IMR-90 (cell line): ENCODE measurements at regions not wholly inside any gene's neighbourhood (a gene's known extent, or its start where the extent isn't known, plus 50 kb on each side); places are given as distances from the start of the nearest gene placed in this dataset.
"Not testable (repeated sequence)": the region's sequence is repeated elsewhere in the genome, so short reads cannot be mapped to it uniquely, and the experiment has no call there.

Experiments used
- ATAC-seq: fragments of 200-7000 bp; cut with Tn5 transposase; 2 replicates; pipeline ENCODE4 v1.9.1; 2020; ENCODE audit warnings: low read depth, mild to moderate bottlenecking, moderate library complexity
- BruUV-seq: library from RNA; stranded (reverse); fragments of 400-500 nt; replicated peaks from 2 replicates; lab custom pipeline; 2021; lab: Mats Ljungman, UMichigan
- CTCF ChIA-PET: fragments of 300-600 bp; formaldehyde crosslinking; extraction: SDS; loops from one replicate; lab custom pipeline; 2021; ENCODE audit warnings: antibody characterized with exemption; lab: Yijun Ruan, JAX
- POLR2A ChIA-PET: fragments of 300-600 bp; sonication (Branson Sonifier 250); formaldehyde crosslinking; loops from one replicate; lab custom pipeline; 2022; ENCODE audit warnings: antibody characterized with exemption; ENCODE audit not compliant: unreplicated experiment; lab: Charles Lee
- DNase-seq: peaks from one replicate; pipeline ENCODE4 v3.0.0; 2013
- H2AFZ ChIP-seq: replicated peaks from 2 replicates; pipeline ENCODE3; 2013; ENCODE audit warnings: low read length, mild to moderate bottlenecking; ENCODE audit not compliant: poor library complexity
- H2AK5ac ChIP-seq: 2 replicates; pipeline ENCODE4 v1.6.1; 2013; ENCODE audit warnings: low read depth, low read length, inconsistent platforms
- H2AK9ac ChIP-seq: replicated peaks from 2 replicates; pipeline ENCODE3; 2013; ENCODE audit warnings: mild to moderate bottlenecking, low read depth, low read length, moderate library complexity; ENCODE audit not compliant: poor library complexity
- H2BK120ac ChIP-seq: 2 replicates; pipeline ENCODE4 v1.6.1; 2013; ENCODE audit warnings: low read depth, low read length, inconsistent platforms
- H2BK15ac ChIP-seq: 3 replicates; pipeline ENCODE4 v1.6.1; 2013; ENCODE audit warnings: low read depth, low read length, inconsistent platforms
- H2BK20ac ChIP-seq: 2 replicates; pipeline ENCODE4 v1.6.1; 2013; ENCODE audit warnings: low read depth, mild to moderate bottlenecking, inconsistent platforms, low read length, moderate library complexity
- H2BK5ac ChIP-seq: 2 replicates; pipeline ENCODE4 v1.6.1; 2013; ENCODE audit warnings: mild to moderate bottlenecking, low read depth, low read length, inconsistent platforms; ENCODE audit not compliant: poor library complexity, severe bottlenecking
- H3K14ac ChIP-seq: replicated peaks from 2 replicates; pipeline ENCODE4 v1.6.1; 2013; ENCODE audit warnings: low read depth, low read length, inconsistent platforms
- H3K18ac ChIP-seq: 2 replicates; pipeline ENCODE4 v1.6.1; 2013; ENCODE audit warnings: low read depth, low read length, control low read depth
- H3K23ac ChIP-seq: 2 replicates; pipeline ENCODE4 v1.6.1; 2013; ENCODE audit warnings: low read depth, low read length, inconsistent platforms
- H3K27ac ChIP-seq: 2 replicates; pipeline ENCODE4 v1.5.1; 2013; ENCODE audit warnings: mild to moderate bottlenecking, control low read depth, low read length; ENCODE audit not compliant: insufficient read depth
- H3K27me3 ChIP-seq: 2 replicates; pipeline ENCODE4 v1.6.1; 2013; ENCODE audit warnings: low read length; ENCODE audit not compliant: control insufficient read depth, insufficient read depth
- H3K36me3 ChIP-seq: 2 replicates; pipeline ENCODE4 v1.6.1; 2013; ENCODE audit warnings: low read length, mixed read lengths; ENCODE audit not compliant: control insufficient read depth, insufficient read depth
- H3K4ac ChIP-seq: 2 replicates; pipeline ENCODE4 v1.6.1; 2013; ENCODE audit warnings: low read depth, low read length, inconsistent platforms
- H3K4me1 ChIP-seq: 2 replicates; pipeline ENCODE4 v1.6.1; 2013; ENCODE audit warnings: low read length, mixed read lengths; ENCODE audit not compliant: control insufficient read depth, insufficient read depth
- H3K4me2 ChIP-seq: 2 replicates; pipeline ENCODE4 v1.6.1; 2013; ENCODE audit warnings: low read depth, mild to moderate bottlenecking, control low read depth, low read length, moderate library complexity
- H3K4me3 ChIP-seq: 2 replicates; pipeline ENCODE4 v1.5.1; 2013; ENCODE audit warnings: low read depth, mild to moderate bottlenecking, control low read depth, low read length, moderate library complexity; ENCODE audit not compliant: insufficient read depth
- H3K56ac ChIP-seq: 2 replicates; pipeline ENCODE4 v1.6.1; 2013; ENCODE audit warnings: low read length, inconsistent platforms; ENCODE audit not compliant: insufficient read depth; ENCODE audit errors: extremely low read depth
- H3K79me1 ChIP-seq, 2 experiments: 2 replicates each; pipeline ENCODE4 v1.6.1; 2013; ENCODE audit warnings: low read length in 2 of 2, inconsistent platforms in 1 of 2, low read depth in 1 of 2
- H3K9ac ChIP-seq: 2 replicates; pipeline ENCODE4 v1.6.1; 2013; ENCODE audit warnings: low read depth, low read length, control low read depth
- H3K9me1 ChIP-seq: 2 replicates; pipeline ENCODE4 v1.6.1; 2013; ENCODE audit warnings: low read length, inconsistent platforms; ENCODE audit not compliant: insufficient read depth
- H3K9me3 ChIP-seq: 2 replicates; pipeline ENCODE4 v1.6.1; 2013; ENCODE audit warnings: low read length; ENCODE audit not compliant: control insufficient read depth, insufficient read depth
- H4K20me1 ChIP-seq: 2 replicates; pipeline ENCODE4 v1.6.1; 2013; ENCODE audit warnings: low read length, inconsistent platforms; ENCODE audit not compliant: insufficient read depth
- H4K5ac ChIP-seq: 2 replicates; pipeline ENCODE4 v1.6.1; 2013; ENCODE audit warnings: mild to moderate bottlenecking, low read depth, low read length, control low read depth
- H4K8ac ChIP-seq, 2 experiments: 2 replicates each; pipeline ENCODE4 v1.6.1; 2013; ENCODE audit warnings: low read depth in 2 of 2, low read length in 2 of 2, control low read depth in 1 of 2, inconsistent platforms in 1 of 2
- H4K91ac ChIP-seq: 2 replicates; pipeline ENCODE4 v1.6.1; 2013; ENCODE audit warnings: low read depth, low read length, inconsistent platforms; ENCODE audit not compliant: insufficient read depth
- WGBS, 2 experiments: methylation state at CpG; one replicate each; pipeline versions ENCODE4 v1.1.5 to v1.1.7; 2013; ENCODE audit warnings: missing lambda C conversion rate in 2 of 2; ENCODE audit not compliant: insufficient read length in 1 of 2; ENCODE audit errors: extremely low coverage in 2 of 2; 5-methylcytosine and 5-hydroxymethylcytosine counted together
- dilution Hi-C: fragments of 300-500 bp; cut with HindIII; formaldehyde crosslinking; loops from one replicate; pipeline ENCODE4 v1.14.3; 2018; ENCODE audit warnings: low sequenced_read_pairs; ENCODE audit not compliant: unreplicated experiment
- in situ Hi-C: fragments of 300-500 bp; cut with MboI; formaldehyde crosslinking; loops from 3 replicates; pipeline ENCODE4 v1.14.3; 2019; ENCODE audit warnings: low sequenced_read_pairs, inconsistent platforms, mixed read lengths
- intact Hi-C: fragments of 100-400 bp; cut with micrococcal nuclease; formaldehyde crosslinking; loops from 2 replicates; pipeline ENCODE4 v1.10.0; 2022

- H3K9ac ChIP-seq, H2BK120ac ChIP-seq, H3K4me3 ChIP-seq, H3K9me3 ChIP-seq, H4K5ac ChIP-seq, H4K8ac ChIP-seq, H3K9me1 ChIP-seq, intact Hi-C loops, H3K23ac ChIP-seq, H3K27me3 ChIP-seq, H3K56ac ChIP-seq, dilution Hi-C loops, H3K36me3 ChIP-seq, in situ Hi-C loops, POLR2A ChIA-PET, H3K4me2 ChIP-seq, H3K4me1 ChIP-seq, BruUV-seq, H2AFZ ChIP-seq, H4K91ac ChIP-seq, H2BK15ac ChIP-seq, H3K18ac ChIP-seq, H3K14ac ChIP-seq, H3K27ac ChIP-seq, DNase-seq, ATAC-seq, H3K79me1 ChIP-seq, H3K4ac ChIP-seq, H2AK9ac ChIP-seq, H2BK5ac ChIP-seq, H4K20me1 ChIP-seq, H2AK5ac ChIP-seq, H2BK20ac ChIP-seq, CTCF ChIA-PET: not testable (repeated sequence)
- 80% methylated on average over 1 of the region's 9 CpGs; no CpG with 5 or more reads in 1 of the 2 experiments for WGBS, 2 experiments
Observed at GRCh38 chr16:88201611-88202010, 181.1 kb upstream of the ZNF469 start.
